ENCODE measurements at regions not wholly inside any gene's neighbourhood (a gene's known extent, or its start where the extent isn't known, plus 50 kb on each side); places are given as distances from the start of the nearest gene placed in this dataset.
A peak's percentile ranks its signal among the peaks of the same experiment; 100 is the strongest.

DNA sequence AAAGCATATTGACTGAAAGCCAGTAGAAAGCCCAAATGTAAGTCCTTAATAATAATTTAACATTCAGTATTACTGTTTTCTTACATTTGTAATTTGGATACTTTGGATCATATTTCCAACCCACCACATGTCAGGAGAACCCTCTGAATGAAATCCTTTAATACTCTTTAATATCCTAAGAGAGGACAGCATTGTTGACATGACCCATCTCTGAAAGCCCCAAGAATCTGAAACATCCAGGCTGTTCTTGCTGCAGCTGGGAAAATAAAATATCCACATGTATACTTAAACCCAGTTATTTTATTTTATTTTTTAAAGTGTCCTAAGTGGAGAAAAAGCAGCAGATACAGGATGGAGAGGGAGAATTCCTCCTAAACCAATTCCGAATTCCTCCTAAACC is 130.8 kb upstream of the RIPOR2 start:
- ATAC-seq (ENCODE audit: insufficient read depth, low FRiP score) (no peak), DNase-seq (no peak)
- H3K36me3 ChIP-seq (ENCODE audit: control insufficient read depth in 4 of 4, insufficient read depth in 4 of 4, low read length in 4 of 4): no peaks in the 10 kb centered on the region
- H3K4me3 ChIP-seq: no peak overlapping the region
- 91 to 96% methylated on average over 1 of the region's 1 CpG for WGBS, 2 donors
- TF ChIP-seq CTCF (IDR thresholded peaks at IDR 0.05; ENCODE audit: control extremely low read depth, extremely low read depth): no peak
- H3K9ac ChIP-seq (ENCODE audit: insufficient read depth in 1 of 2, low read length in 2 of 2): no peak overlapping the region
- H3K9me3 ChIP-seq (ENCODE audit: control insufficient read depth in 4 of 4, insufficient read depth in 3 of 4, low read length in 3 of 4): peaks cover 0 to 2% (median 0%) of the 10 kb centered on the region in 4 donors
- H3K27ac ChIP-seq (ENCODE audit: low read depth in 1 of 2, low read length in 1 of 2): no peak overlapping the region
- H3K27me3 ChIP-seq (ENCODE audit: control insufficient read depth in 3 of 3, insufficient read depth in 3 of 3, low read length in 2 of 3): no peaks in the 10 kb centered on the region
- peaks cover 0 to 4% (median 0%) of the 10 kb centered on the region in 5 donors for H3K4me1 ChIP-seq (ENCODE audit: control insufficient read depth in 5 of 5, insufficient read depth in 5 of 5, low read length in 5 of 5)

GRCh38 chr6:25068866-25069265 is 133.1 kb upstream of the RIPOR2 start:
- Histone ChIP-seq H3K4me1 (ENCODE audit: control insufficient read depth in 5 of 5, insufficient read depth in 5 of 5, low read length in 5 of 5) (no peaks in the 10 kb centered on the region), H3K36me3 (ENCODE audit: control insufficient read depth in 4 of 4, insufficient read depth in 4 of 4, low read length in 4 of 4) (no peaks in the 10 kb centered on the region), H3K27me3 (ENCODE audit: control insufficient read depth in 3 of 3, insufficient read depth in 3 of 3, low read length in 2 of 3) (no peaks in the 10 kb centered on the region), H3K9me3 (ENCODE audit: control insufficient read depth in 4 of 4, insufficient read depth in 3 of 4, low read length in 3 of 4) (peaks cover 0 to 2% (median 0%) of the 10 kb centered on the region in 4 donors), H3K4me3 (no peak overlapping the region), H3K9ac (ENCODE audit: insufficient read depth in 1 of 2, low read length in 2 of 2) (no peak overlapping the region), H3K27ac (ENCODE audit: low read depth in 1 of 2, low read length in 1 of 2) (no peak overlapping the region)
- 95 to 97% methylated on average over 2 of the region's 2 CpGs for WGBS, 2 donors
- TF ChIP-seq CTCF (IDR thresholded peaks at IDR 0.05; ENCODE audit: control extremely low read depth, extremely low read depth): no peak
- DNase-seq (no peak), ATAC-seq (ENCODE audit: insufficient read depth, low FRiP score) (no peak)

DNA sequence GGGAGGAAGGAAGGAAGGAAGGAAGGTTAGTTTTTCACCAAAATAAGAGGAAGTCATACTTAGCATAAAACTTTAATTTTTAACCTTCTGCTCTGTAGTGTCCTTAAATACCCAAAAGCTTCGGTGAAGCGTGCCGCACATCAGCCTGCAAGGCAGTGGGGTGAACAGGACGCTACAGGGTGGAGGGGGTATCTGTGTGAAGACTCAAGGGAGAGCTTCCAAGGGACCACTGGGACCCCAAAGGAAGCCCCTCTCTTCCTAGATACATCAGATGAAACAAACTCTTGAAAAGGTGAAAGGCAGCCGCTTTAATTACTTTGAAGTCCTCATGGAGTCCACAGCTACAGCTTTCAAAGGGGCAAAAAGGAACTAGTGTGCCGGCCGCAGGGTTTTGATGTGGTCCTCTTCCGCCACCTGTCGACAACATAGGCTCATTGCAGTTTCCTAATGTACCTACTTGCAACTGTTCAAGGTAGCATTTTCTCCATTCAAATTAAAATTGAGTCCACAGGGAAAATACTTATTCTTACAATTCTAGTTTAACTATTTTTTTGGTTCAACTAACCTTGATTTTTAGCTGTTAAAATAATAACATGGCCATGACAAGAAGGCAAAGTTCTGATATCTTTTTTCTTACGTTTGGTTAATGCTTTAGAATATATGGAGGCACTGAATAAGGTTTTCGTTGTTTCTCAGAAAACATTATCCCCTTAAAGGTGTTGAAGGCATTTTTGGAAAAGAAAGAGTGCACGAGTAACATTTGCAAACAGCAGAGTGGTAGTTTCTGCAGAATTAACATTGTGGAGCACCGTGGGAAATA is 135.0 kb upstream of the RIPOR2 start:
- Histone ChIP-seq H3K27me3 (ENCODE audit: control insufficient read depth in 3 of 3, insufficient read depth in 3 of 3, low read length in 2 of 3) (no peaks in the 10 kb centered on the region), H3K9ac (ENCODE audit: insufficient read depth in 1 of 2, low read length in 2 of 2) (no peak overlapping the region), H3K9me3 (ENCODE audit: control insufficient read depth in 4 of 4, insufficient read depth in 3 of 4, low read length in 3 of 4) (peaks cover 0 to 2% (median 0%) of the 10 kb centered on the region in 4 donors), H3K27ac (ENCODE audit: low read depth in 1 of 2, low read length in 1 of 2) (no peak overlapping the region), H3K4me3 (no peak overlapping the region), H3K4me1 (ENCODE audit: control insufficient read depth in 5 of 5, insufficient read depth in 5 of 5, low read length in 5 of 5) (no peaks in the 10 kb centered on the region), H3K36me3 (ENCODE audit: control insufficient read depth in 4 of 4, insufficient read depth in 4 of 4, low read length in 4 of 4) (no peaks in the 10 kb centered on the region)
- ATAC-seq (ENCODE audit: insufficient read depth, low FRiP score) (peak; percentile 89), DNase-seq (peak; percentile 87 to 90 (median 89))
- TF ChIP-seq CTCF (IDR thresholded peaks at IDR 0.05; ENCODE audit: control extremely low read depth, extremely low read depth): peak; percentile 86
- WGBS, 2 donors: 44 to 48% methylated on average over 13 of the region's 13 CpGs

Measured in lung (tissue), 11 donors.